ENCODE measurements at regions not wholly inside any gene's neighbourhood (a gene's known extent, or its start where the extent isn't known, plus 50 kb on each side); places are given as distances from the start of the nearest gene placed in this dataset.

- no peak for DNase-seq
Measured at GRCh38 chr7:98679741-98680140, 62.7 kb downstream of the NPTX2 start.

- DNase-seq, result no peak
Measured at GRCh38 chr7:98681511-98681910, 64.4 kb downstream of the NPTX2 start.

DNA sequence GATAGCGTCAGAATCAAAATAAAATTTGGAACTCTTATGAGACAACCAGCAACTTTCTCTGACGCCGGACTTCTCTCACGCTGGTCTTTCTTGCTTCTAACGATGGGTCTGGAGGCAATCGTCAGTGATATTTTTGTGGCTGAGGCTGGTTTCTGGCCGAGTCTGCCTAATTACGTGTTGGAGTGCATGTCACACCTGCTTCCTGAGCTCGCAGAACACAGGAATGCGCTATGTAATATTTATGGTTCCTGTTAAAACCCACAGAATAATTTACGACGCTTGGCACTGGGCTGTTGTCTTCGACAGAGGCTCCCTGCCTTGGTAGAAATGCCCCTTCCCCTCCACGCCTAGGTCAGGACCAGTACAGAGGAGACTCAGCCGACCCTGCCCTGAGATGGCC, 64.9 kb downstream of the NPTX2 start:
- no peak for DNase-seq

DNA sequence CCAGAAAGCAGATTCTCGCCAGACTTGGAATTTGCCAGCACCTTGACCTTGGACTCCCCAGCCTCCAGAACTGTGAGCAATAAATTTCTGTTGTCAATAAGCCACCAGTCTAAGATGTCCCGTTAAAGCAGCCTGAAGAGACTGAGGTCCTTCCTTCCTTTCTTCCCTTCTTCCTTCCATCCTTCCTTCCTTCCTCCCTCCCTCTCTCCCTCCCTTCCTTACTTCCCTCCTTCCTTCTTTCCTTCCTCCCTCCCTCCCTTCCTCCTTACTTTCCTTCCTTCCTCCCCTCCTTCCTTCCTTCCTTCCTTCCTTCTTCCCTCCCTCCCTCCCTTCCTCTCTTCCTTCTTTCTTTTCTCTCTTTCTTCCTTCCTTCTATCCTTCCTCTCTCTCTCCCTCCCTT, 66.4 kb downstream of the NPTX2 start:
- DNase-seq, result no peak

- DNase-seq, result no peak
Measured at GRCh38 chr7:98685541-98685940, 68.5 kb downstream of the NPTX2 start.

DNA sequence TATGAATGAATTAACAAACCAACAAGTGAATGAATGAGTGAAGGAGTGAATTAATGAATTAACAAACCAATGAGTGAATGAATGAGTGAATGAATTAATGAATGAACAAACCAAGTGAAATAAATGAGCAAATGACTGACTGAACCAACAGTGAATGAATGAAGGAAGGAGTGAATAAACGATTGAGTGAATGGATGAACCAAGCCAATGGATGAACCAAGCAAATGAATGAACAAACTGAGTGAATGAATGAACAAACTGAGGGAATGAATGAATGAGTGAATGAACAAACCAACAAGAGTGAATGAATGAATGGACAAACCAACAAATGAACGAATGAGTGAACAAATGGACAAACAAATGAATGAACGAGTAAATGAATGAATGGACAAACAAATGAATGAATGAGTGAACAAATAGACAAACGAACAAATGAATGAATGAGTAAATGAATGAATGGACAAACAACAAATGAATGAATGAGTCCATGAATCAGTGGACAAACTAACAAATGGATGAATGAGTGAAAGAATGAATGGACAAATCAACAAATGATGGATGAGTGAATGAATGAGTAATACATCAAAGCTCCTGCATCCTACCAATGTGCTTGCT, 69.5 kb downstream of the NPTX2 start:
- DNase-seq, result no peak

GRCh38 chr7:98687111-98687751, 70.1 kb downstream of the NPTX2 start:
- DNase-seq, result no peak

DNA sequence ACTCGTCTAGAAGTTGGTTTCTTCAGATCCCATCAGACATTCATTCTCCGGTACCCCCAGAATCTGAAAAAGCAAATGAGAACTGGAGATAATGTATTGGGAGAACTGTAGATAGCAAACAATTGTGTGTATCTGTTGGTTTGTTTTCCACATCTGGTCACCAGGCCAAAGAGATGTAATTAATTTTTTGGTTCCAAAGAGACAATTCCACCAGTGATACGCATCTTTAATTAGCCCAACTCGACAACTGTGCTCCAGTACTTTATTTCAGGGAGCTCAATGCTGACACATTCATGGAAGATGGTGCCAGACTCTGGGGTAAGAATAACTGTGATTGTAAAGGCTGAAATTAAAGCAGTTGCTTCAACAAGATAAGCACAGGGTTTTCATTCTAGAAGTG, 74.5 kb downstream of the NPTX2 start:
- no peak for DNase-seq

GRCh38 chr7:98697083-98697482, 80.0 kb downstream of the NPTX2 start:
- no peak for DNase-seq

GRCh38 chr7:98697485-98698240, 80.6 kb downstream of the NPTX2 start:
- DNase-seq, result no peak

- DNase-seq, result no peak
Measured at GRCh38 chr7:98698976-98699375, 81.9 kb downstream of the NPTX2 start.

- no peak for DNase-seq
Measured at GRCh38 chr7:98700533-98700932, 83.4 kb downstream of the NPTX2 start.

DNA sequence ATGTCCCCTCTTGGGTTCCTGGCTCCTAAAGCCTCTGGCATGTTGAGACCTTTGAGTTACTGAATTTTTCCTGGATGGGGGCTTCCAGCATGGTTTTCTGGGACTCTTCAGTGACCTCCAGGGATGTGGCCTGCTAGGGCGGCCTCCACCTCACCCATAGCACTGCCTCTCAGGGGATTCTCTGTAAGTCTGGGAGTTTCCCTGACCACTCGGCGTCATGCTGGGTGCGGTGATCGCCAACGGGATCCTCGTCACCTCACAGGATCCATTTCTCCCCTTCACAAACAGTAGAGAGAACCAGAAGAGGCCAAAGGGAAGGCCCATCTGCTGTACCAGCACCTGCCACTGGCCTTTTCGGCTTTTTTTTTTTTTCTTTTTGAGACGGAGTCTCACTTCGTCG, 84.3 kb downstream of the NPTX2 start:
- no peak for DNase-seq

DNA sequence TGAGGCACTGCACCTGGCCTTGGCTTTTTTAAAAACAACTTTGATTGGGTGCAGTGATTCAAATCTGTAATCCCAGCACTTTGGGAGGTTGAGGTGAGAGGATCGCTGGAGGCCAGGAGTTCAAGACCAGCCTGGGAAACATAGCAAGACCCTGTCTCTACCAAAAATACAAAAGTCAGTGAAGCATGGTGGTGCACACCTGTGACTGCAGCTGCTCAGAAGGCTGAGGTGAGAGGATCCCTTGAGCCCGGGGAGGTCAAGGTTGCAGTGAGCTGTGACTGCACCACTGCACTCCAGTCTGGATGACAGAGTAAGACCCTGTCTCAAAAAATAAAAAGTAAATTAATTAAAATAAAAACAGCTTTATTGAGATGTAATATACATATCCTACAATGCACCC, 84.9 kb downstream of the NPTX2 start:
- no peak for DNase-seq

DNA sequence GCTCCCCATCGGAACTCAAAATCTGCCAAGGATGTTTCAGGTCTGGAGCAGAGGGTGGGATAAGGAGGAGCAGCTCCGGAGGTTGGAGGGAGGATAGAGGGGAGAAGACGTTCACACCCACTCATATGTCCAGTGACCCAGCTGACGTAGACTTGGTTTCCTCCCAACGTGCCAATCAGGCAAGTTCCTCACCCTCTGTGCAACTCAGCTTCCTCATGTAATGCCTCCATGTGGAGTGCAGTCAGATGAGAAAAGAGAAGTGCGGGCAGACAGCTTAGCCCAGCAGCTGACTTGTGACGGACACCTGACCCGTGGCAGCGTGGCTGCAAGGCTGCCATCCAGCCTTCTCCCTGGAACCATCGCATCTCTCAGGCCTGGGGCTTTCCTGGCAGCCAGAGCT, 86.8 kb downstream of the NPTX2 start:
- DNase-seq, result no peak

- no peak for DNase-seq
Measured at GRCh38 chr7:98705626-98706025, 88.5 kb downstream of the NPTX2 start.

- DNase-seq, result no peak
Measured at GRCh38 chr7:98707076-98707475, 90.0 kb downstream of the NPTX2 start.

DNA sequence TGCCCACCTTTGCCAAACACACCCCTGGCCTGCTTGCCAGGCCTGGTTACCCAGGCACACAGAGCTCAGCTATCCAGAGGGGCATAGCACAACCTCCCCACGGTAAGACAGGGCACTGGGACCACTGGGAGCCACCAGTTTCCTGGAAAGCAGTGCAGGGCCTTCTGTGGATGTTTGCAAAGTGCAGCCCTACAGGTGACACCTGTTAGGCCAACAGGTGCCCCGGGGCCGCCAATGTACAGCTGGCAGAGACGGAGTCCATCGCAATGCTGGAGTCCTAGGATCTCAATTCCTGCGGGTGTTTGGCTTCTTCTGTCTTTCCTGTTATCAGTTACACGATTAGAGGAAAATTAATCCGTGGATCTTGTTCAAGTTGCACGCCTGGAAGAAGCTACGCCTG, 94.9 kb downstream of the NPTX2 start:
- no peak for DNase-seq

GRCh38 chr7:98713165-98713810, 96.2 kb downstream of the NPTX2 start:
- no peak for DNase-seq

DNA sequence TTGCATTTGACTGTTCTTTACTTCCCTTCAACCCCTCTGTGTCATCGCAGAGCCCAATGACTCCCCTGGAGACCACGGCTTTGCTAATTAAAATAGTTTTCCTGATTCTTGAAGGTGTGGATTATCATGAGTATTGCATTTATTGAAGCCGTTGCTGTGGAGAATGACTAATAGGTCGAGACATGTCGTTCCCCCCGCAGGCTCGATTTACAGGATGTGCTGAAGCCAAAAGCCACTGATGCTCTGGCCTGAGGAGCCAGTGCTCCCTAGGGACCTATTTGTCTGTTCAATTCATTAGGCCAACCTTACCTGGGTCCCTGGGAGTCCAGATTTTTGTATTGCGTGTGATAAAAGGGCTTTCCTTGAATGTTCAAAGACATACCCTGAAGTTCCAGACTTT, 102.3 kb downstream of the NPTX2 start:
- no peak for DNase-seq

DNA sequence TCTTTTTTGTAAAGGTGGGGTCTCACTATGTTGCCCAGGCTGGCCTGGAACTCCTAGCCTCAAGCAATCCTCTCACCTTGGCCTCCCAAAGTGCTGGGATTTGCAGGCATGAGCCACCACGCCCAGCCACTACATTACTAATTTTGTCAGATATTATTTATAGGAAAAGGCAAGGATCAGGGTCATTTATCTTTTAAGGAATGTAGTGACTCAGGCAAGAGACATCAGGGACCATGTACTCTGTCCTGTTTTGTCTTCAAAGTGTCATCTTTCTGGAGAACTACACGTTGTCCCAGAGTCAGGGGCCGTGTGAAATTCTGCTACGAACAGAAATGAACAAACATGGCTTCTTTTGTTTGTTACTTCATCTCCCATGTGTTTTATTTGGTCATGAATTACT, 105.3 kb downstream of the NPTX2 start:
- DNase-seq, result no peak

- DNase-seq, result no peak
Measured at GRCh38 chr7:98724591-98724990, 107.5 kb downstream of the NPTX2 start.

DNA sequence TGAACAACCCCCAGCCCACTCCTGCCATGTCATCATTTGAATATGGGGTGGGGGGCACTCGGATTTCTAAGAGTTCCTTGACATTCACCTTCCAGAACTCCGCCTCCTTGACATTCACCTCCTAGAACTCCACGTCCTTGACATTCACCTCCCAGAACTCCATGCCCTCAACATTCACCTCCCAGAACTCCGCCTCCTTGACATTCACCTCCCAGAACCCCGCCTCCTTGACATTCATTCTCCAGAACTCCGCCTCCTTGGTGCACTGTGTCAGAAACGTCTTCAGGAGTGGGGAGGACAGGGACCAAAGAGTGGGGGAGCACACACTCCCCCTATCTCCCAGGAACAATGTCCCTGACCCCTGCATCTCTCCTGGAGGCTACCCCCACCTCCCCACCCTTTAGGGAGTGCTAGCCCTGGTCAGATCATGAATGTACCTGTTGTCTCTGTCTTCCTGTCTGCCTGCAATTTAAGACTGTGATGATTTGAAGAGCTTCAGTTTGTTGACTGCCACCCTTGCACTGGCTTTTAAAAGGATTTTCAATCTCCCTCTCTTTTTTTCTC, 110.1 kb downstream of the NPTX2 start:
- no peak for DNase-seq

- no peak for DNase-seq
Measured at GRCh38 chr7:98728555-98728954, 111.5 kb downstream of the NPTX2 start.

All from SW 1271 (cell line).